Endodermal cell (in vitro differentiated cells): ENCODE measurements at regions not wholly inside any gene's neighbourhood (a gene's known extent, or its start where the extent isn't known, plus 50 kb on each side); places are given as distances from the start of the nearest gene placed in this dataset.

Source experiments
- DNase-seq: peaks from one replicate; pipeline ENCODE4 v3.0.0-alpha.2; 2017
- H3K27ac ChIP-seq: 2 replicates; pipeline ENCODE4 v1.5.1; 2013; ENCODE audit warnings: mild to moderate bottlenecking, low read depth, low read length, moderate library complexity
- H3K27me3 ChIP-seq: 2 replicates; pipeline ENCODE4 v1.6.1; 2013; ENCODE audit warnings: mild to moderate bottlenecking, low read length, moderate library complexity; ENCODE audit not compliant: insufficient read depth, control insufficient read depth, poor library complexity, severe bottlenecking
- H3K36me3 ChIP-seq: 2 replicates; pipeline ENCODE4 v1.7.0; 2013; ENCODE audit warnings: mild to moderate bottlenecking, low read length, moderate library complexity; ENCODE audit not compliant: control insufficient read depth, insufficient read depth
- H3K4me1 ChIP-seq: one replicate; pipeline ENCODE4 v1.7.0; 2013; ENCODE audit warnings: low read length; ENCODE audit not compliant: control insufficient read depth, insufficient read depth
- H3K4me3 ChIP-seq: 2 replicates; pipeline ENCODE4 v1.5.1; 2013; ENCODE audit warnings: mild to moderate bottlenecking, low read length, moderate library complexity
- H3K9ac ChIP-seq: 2 replicates; pipeline ENCODE4 v1.6.1; 2013; ENCODE audit warnings: mild to moderate bottlenecking, low read length, moderate library complexity; ENCODE audit not compliant: poor library complexity, severe bottlenecking; ENCODE audit errors: extremely low read depth
- H3K9me3 ChIP-seq: 2 replicates; pipeline ENCODE4 v1.6.1; 2013; ENCODE audit warnings: mild to moderate bottlenecking, low read length, moderate library complexity; ENCODE audit not compliant: control insufficient read depth
- H3K27ac Mint-ChIP-seq: 2 replicates; pipeline ENCODE4 v1.8.0; 2020; ENCODE audit warnings: mixed read lengths
- H3K27me3 Mint-ChIP-seq: 2 replicates; pipeline ENCODE4 v1.8.0; 2021; ENCODE audit warnings: mild to moderate bottlenecking, mixed read lengths; ENCODE audit not compliant: insufficient read depth
- H3K36me3 Mint-ChIP-seq: 2 replicates; pipeline ENCODE4 v1.8.0; 2020; ENCODE audit warnings: low read depth, mixed read lengths
- H3K4me1 Mint-ChIP-seq: 2 replicates; pipeline ENCODE4 v1.8.0; 2020; ENCODE audit warnings: mixed read lengths
- H3K4me3 Mint-ChIP-seq: 2 replicates; pipeline ENCODE4 v1.8.0; 2020; ENCODE audit warnings: mild to moderate bottlenecking, moderate library complexity, mixed read lengths
- H3K9me3 Mint-ChIP-seq: 2 replicates; pipeline ENCODE4 v1.8.0; 2020; ENCODE audit warnings: mild to moderate bottlenecking, mixed read lengths
- WGBS, 2 experiments: methylation state at CpG; one replicate each; pipeline versions ENCODE4 v1.1.5 to v1.1.7; 2013; ENCODE audit warnings: missing lambda C conversion rate in 2 of 2, mixed read lengths in 1 of 2; ENCODE audit not compliant: insufficient coverage in 1 of 2, insufficient read length in 1 of 2; 5-methylcytosine and 5-hydroxymethylcytosine counted together
- TF ChIP-seq, protein P1 (sequence below): fragments of 200-600 bp; sonication (generic); conservative IDR thresholded peaks from 2 replicates; pipeline ENCODE4 v1.5.0; 2021; ENCODE audit warnings: antibody characterized with exemption, mild to moderate bottlenecking

DNA sequence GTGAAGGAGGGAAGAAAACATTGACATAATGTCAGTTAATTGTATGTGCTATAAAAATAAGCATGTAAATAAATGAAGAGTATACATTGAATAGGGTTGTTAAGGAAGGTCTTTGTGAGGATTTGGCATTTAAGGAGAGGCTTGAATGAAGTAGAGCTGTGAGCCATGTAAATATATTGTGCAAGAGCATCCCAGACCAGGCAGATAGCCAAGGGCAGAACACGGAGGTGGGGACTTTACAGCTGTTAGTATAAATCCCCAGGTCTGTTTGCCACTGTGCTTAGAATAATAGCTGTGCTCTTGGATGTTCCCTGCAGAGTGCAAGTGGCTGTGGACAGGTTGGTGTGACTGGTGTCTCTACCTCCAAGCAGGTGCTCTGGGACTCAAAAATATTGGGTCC lies 211.7 kb downstream of the LRRC70 start:
- H3K27ac Mint-ChIP-seq: no peak overlapping the region
- WGBS, 2 experiments: 82 to 90% methylated on average over 1 of the region's 1 CpG
- no peaks in the 10 kb centered on the region for H3K4me1 Mint-ChIP-seq
- no peak overlapping the region for H3K4me3 Mint-ChIP-seq
- H3K4me1 ChIP-seq: no peaks in the 10 kb centered on the region
- H3K27ac ChIP-seq: no peak overlapping the region
- H3K27me3 Mint-ChIP-seq: no peaks in the 10 kb centered on the region
- TF ChIP-seq, protein P1, sequence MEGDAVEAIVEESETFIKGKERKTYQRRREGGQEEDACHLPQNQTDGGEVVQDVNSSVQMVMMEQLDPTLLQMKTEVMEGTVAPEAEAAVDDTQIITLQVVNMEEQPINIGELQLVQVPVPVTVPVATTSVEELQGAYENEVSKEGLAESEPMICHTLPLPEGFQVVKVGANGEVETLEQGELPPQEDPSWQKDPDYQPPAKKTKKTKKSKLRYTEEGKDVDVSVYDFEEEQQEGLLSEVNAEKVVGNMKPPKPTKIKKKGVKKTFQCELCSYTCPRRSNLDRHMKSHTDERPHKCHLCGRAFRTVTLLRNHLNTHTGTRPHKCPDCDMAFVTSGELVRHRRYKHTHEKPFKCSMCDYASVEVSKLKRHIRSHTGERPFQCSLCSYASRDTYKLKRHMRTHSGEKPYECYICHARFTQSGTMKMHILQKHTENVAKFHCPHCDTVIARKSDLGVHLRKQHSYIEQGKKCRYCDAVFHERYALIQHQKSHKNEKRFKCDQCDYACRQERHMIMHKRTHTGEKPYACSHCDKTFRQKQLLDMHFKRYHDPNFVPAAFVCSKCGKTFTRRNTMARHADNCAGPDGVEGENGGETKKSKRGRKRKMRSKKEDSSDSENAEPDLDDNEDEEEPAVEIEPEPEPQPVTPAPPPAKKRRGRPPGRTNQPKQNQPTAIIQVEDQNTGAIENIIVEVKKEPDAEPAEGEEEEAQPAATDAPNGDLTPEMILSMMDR: no peak
- no peak for DNase-seq
- H3K9me3 ChIP-seq: no peaks in the 10 kb centered on the region
- no peaks in the 10 kb centered on the region for H3K27me3 ChIP-seq
- H3K36me3 ChIP-seq: no peaks in the 10 kb centered on the region
- H3K36me3 Mint-ChIP-seq: no peaks in the 10 kb centered on the region
- no peak overlapping the region for H3K9ac ChIP-seq
- no peak overlapping the region for H3K4me3 ChIP-seq
- H3K9me3 Mint-ChIP-seq: peaks cover 4% of the 10 kb centered on the region

DNA sequence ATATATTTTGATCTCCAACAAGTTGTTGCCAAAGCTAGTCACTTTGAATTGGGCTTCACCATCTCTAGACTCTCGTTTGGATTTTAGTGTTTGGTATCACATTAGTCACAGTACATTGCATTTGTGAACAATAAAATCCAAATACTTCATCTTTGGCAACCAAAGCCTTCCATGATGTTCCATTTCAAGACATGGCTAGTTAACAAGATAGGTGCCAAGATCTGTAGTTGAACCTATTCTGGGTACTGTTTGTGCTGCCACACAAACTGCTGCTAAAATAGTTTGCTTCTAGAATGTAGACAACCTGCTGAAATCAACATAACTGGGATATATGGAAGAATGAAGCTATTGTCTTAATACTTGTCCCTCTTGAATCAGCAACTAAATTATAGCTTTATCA lies 207.5 kb downstream of the LRRC70 start:
- Mint-ChIP-seq H3K27me3 (no peaks in the 10 kb centered on the region), H3K4me1 (no peaks in the 10 kb centered on the region), H3K9me3 (no peaks in the 10 kb centered on the region), H3K4me3 (no peak overlapping the region), H3K36me3 (no peaks in the 10 kb centered on the region), H3K27ac (no peak overlapping the region)
- 83% methylated on average over 1 of the region's 1 CpG; no CpG with 5 or more reads in 1 of the 2 experiments for WGBS, 2 experiments
- no peak overlapping the region for H3K9ac ChIP-seq
- no peaks in the 10 kb centered on the region for H3K27me3 ChIP-seq
- H3K27ac ChIP-seq: no peak overlapping the region
- H3K9me3 ChIP-seq: no peaks in the 10 kb centered on the region
- TF ChIP-seq, protein P1: no peak
- H3K4me1 ChIP-seq: no peaks in the 10 kb centered on the region
- H3K36me3 ChIP-seq: no peaks in the 10 kb centered on the region
- DNase-seq: no peak
- no peak overlapping the region for H3K4me3 ChIP-seq

DNA sequence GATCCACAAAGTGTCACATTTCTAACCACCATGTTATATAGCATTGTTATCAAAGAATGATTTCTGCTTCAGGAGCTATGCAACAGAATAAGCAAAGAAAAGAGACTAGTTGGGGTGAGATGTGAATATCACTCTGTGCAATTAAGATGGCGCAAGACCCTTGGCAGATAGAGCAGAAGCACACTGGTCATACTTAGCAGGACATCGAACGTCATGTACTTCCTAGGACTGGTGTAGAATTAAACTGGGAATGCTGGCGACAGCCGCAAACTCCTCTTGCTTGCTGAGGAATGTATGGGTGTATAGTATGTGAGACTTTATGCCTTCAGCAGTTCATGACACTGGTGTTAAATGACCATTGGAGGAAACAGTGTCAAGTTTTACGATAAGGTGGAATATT lies 207.0 kb downstream of the LRRC70 start:
- H3K4me1 ChIP-seq: no peaks in the 10 kb centered on the region
- no peaks in the 10 kb centered on the region for H3K27me3 ChIP-seq
- WGBS, 2 experiments: 93 to 95% methylated on average over 5 to 6 of the region's 6 CpGs
- no peak overlapping the region for H3K4me3 Mint-ChIP-seq
- no peak overlapping the region for H3K27ac ChIP-seq
- H3K36me3 Mint-ChIP-seq: no peaks in the 10 kb centered on the region
- no peak for DNase-seq
- H3K27me3 Mint-ChIP-seq: no peaks in the 10 kb centered on the region
- no peaks in the 10 kb centered on the region for H3K4me1 Mint-ChIP-seq
- no peaks in the 10 kb centered on the region for H3K36me3 ChIP-seq
- no peaks in the 10 kb centered on the region for H3K9me3 Mint-ChIP-seq
- H3K4me3 ChIP-seq: no peak overlapping the region
- H3K9ac ChIP-seq: no peak overlapping the region
- TF ChIP-seq, protein P1: no peak
- no peak overlapping the region for H3K27ac Mint-ChIP-seq
- H3K9me3 ChIP-seq: no peaks in the 10 kb centered on the region
